Astrocyte of the cerebellum (primary cell): ENCODE measurements at regions not wholly inside any gene's neighbourhood (a gene's known extent, or its start where the extent isn't known, plus 50 kb on each side); places are given as distances from the start of the nearest gene placed in this dataset.
A peak's percentile ranks its signal among the peaks of the same experiment; 100 is the strongest.

ENCODE experiments used
- DNase-seq: peaks from one replicate; pipeline ENCODE4 v3.0.0-alpha.2; 2011; ENCODE audit warnings: low read depth
- H3K4me3 ChIP-seq: 2 replicates; pipeline ENCODE4 v1.5.1; 2011; ENCODE audit warnings: mild to moderate bottlenecking, low read depth, low read length, moderate library complexity
- CTCF ChIP-seq: IDR thresholded peaks from 2 replicates; pipeline ENCODE4 v1.5.1; 2012; ENCODE audit warnings: low read length, low read depth, moderate library complexity, mild to moderate bottlenecking; ENCODE audit errors: missing control alignments
- in situ Hi-C: cut with HindIII; loops from 2 replicates; pipeline ENCODE4 v1.10.0; 2017; ENCODE audit warnings: low sequenced_read_pairs

GRCh38 chr22:26825960-26826935, 168.9 kb downstream of the MIAT start:
- H3K4me3 ChIP-seq, result no peak overlapping the region
- in situ Hi-C loops, result no loop called here
- no peak for TF ChIP-seq CTCF
- DNase-seq, result no peak

GRCh38 chr22:26827611-26828010, 170.2 kb downstream of the MIAT start:
- DNase-seq, result no peak
- in situ Hi-C loops, result no loop called here
- TF ChIP-seq CTCF, result no peak
- no peak overlapping the region for H3K4me3 ChIP-seq

GRCh38 chr22:26828311-26828710, 170.9 kb downstream of the MIAT start:
- no peak for TF ChIP-seq CTCF
- no peak overlapping the region for H3K4me3 ChIP-seq
- DNase-seq, result no peak
- in situ Hi-C loops, result no loop called here

- no peak for TF ChIP-seq CTCF
- H3K4me3 ChIP-seq, result no peak overlapping the region
- DNase-seq, result no peak
- in situ Hi-C loops, result no loop called here
Observed at GRCh38 chr22:26830837-26831236, 173.4 kb downstream of the MIAT start.

GRCh38 chr22:26835023-26835422, 177.6 kb downstream of the MIAT start:
- in situ Hi-C loops, result no loop called here
- TF ChIP-seq CTCF, result no peak
- H3K4me3 ChIP-seq, result no peak overlapping the region
- no peak for DNase-seq

- no peak overlapping the region for H3K4me3 ChIP-seq
Observed at GRCh38 chr22:26835929-26836528, 178.6 kb downstream of the MIAT start.

More at GRCh38 chr22:26835929-26836528, 178.6 kb downstream of the MIAT start:
- in situ Hi-C loops, result no loop called here
- peak; percentile 48 for TF ChIP-seq CTCF
- no peak for DNase-seq
